Gastrocnemius medialis (tissue), 4 donors: ENCODE measurements at regions not wholly inside any gene's neighbourhood (a gene's known extent, or its start where the extent isn't known, plus 50 kb on each side); places are given as distances from the start of the nearest gene placed in this dataset.

Source experiments
- ATAC-seq, 2 donors: fragments of 150-250 bp; one replicate each; pipeline ENCODE4 v1.9.1; 2016
- DNase-seq, 2 donors: peaks; one replicate each; pipeline ENCODE4 v3.0.0-alpha.2; 2019
- H3K27ac ChIP-seq, 4 donors: fragments of 200-600 bp; sonication (generic); 1 replicate in 1 of 4; 2 replicates in 3 of 4; pipeline ENCODE4 v1.5.1; 2016 to 2018; ENCODE audit warnings: mild to moderate bottlenecking in 2 of 4, moderate library complexity in 1 of 4
- H3K27me3 ChIP-seq, 3 donors: fragments of 200-600 bp; sonication (generic) in 2 of 3; 1 replicate in 1 of 3; 2 replicates in 2 of 3; pipeline versions ENCODE4 v1.5.1 to v1.6.0; 2016 to 2019; ENCODE audit warnings: mild to moderate bottlenecking in 1 of 3, moderate library complexity in 1 of 3
- H3K36me3 ChIP-seq, 2 donors: fragments of 200-600 bp; sonication (generic) in 1 of 2; one replicate each; pipeline ENCODE4 v1.5.1; 2017 to 2018
- H3K4me1 ChIP-seq, 2 donors: fragments of 200-600 bp; sonication (generic) in 1 of 2; one replicate each; pipeline ENCODE4 v1.5.1; 2016 to 2017; ENCODE audit warnings: mild to moderate bottlenecking in 2 of 2
- H3K4me3 ChIP-seq, 4 donors: fragments of 200-600 bp; sonication (generic) in 3 of 4; 1 replicate in 1 of 4; 2 replicates in 3 of 4; pipeline ENCODE4 v1.5.1; 2016 to 2019; ENCODE audit warnings: mild to moderate bottlenecking in 2 of 4
- H3K9me3 ChIP-seq, 3 donors: fragments of 200-600 bp; sonication (generic) in 2 of 3; 1 replicate in 1 of 3; 2 replicates in 2 of 3; pipeline ENCODE4 v1.5.1; 2016 to 2019
- CTCF ChIP-seq, 5 experiments: fragments of 450-650 bp in 3 of 5; fragments of 200-600 bp in 2 of 5; sonication (generic) in 2 of 5; IDR thresholded peaks in 4 of 5; conservative IDR thresholded peaks in 1 of 5; 1 replicate in 4 of 5; 2 replicates in 1 of 5; pipeline ENCODE4 v1.5.1; 2016 to 2019; ENCODE audit warnings: antibody characterized with exemption in 5 of 5, mild to moderate bottlenecking in 3 of 5, moderate library complexity in 3 of 5
- POLR2A ChIP-seq, 2 donors: fragments of 450-650 bp; IDR thresholded peaks; one replicate each; pipeline ENCODE4 v1.6.1; 2017; ENCODE audit warnings: antibody characterized with exemption in 2 of 2, mild to moderate bottlenecking in 2 of 2, moderate library complexity in 2 of 2
- in situ Hi-C, 4 donors: fragments of 200-750 bp; cut with MboI; loops; one replicate each; pipeline versions ENCODE4 v1.15.0 to v1.8.0; 2017; ENCODE audit warnings: low sequenced_read_pairs in 4 of 4
- intact Hi-C: fragments of 100-400 bp; cut with DNase I; formaldehyde crosslinking; loops from one replicate; pipeline ENCODE4 v1.15.1; 2023; ENCODE audit warnings: low total_unique reads

GRCh38 chr18:28905509-28905908 lies 728.6 kb upstream of the CDH2 start:
- in situ Hi-C loops (no loop called here), intact Hi-C loops (no loop called here)
- ATAC-seq (no peak), DNase-seq (no peak)
- no peak overlapping the region for H3K27ac ChIP-seq
- H3K36me3 ChIP-seq: no peaks in the 10 kb centered on the region
- TF ChIP-seq POLR2A (IDR thresholded peaks at IDR 0.05) (no peak), CTCF (IDR thresholded peaks at IDR 0.05 in 4 of 5, conservative IDR thresholded peaks at IDR 0.05 in 1 of 5) (no peak)
- H3K27me3 ChIP-seq: no peaks in the 10 kb centered on the region
- no peaks in the 10 kb centered on the region for H3K9me3 ChIP-seq
- no peak overlapping the region for H3K4me3 ChIP-seq
- H3K4me1 ChIP-seq: no peaks in the 10 kb centered on the region

DNA sequence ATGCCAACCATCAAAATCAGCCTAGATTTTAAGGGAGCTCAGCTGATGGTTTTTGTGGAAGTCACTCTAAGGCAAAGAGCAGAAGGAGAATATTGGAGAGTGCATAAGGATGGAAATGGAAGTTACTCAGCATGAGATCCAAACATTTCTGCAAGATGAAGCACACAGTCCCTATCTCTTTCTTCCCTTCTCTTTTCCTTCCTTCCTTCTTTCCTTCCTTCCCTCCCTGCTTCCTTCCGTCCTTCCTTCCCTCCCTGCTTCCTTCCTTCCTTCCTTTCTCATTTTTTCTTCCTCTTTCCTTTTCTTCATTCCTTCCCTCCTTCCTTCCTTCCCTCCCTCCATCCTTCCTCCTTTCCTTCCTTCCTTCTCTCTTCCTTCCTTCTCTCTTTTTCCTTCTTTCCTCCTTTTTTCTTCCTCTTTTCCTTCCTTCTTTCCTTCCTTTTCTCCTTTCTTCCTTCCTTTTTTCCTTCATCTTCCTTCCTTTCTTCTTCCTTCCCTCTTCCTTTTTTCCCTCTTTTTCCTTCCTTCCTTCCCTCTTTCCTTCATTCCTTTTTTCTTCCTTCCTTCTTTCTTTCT lies 727.9 kb upstream of the CDH2 start:
- no peak for DNase-seq
- Histone ChIP-seq H3K27ac (no peak overlapping the region), H3K36me3 (no peaks in the 10 kb centered on the region), H3K27me3 (no peaks in the 10 kb centered on the region), H3K4me3 (no peak overlapping the region), H3K4me1 (no peaks in the 10 kb centered on the region), H3K9me3 (no peaks in the 10 kb centered on the region)
- TF ChIP-seq CTCF (IDR thresholded peaks at IDR 0.05 in 4 of 5, conservative IDR thresholded peaks at IDR 0.05 in 1 of 5) (no peak), POLR2A (IDR thresholded peaks at IDR 0.05) (no peak)
- no peak for ATAC-seq
- in situ Hi-C loops: no loop called here
- intact Hi-C loops: no loop called here

- intact Hi-C loops: no loop called here
- ATAC-seq (no peak), DNase-seq (no peak)
- no peaks in the 10 kb centered on the region for H3K9me3 ChIP-seq
- no peaks in the 10 kb centered on the region for H3K27me3 ChIP-seq
- H3K4me1 ChIP-seq: no peaks in the 10 kb centered on the region
- in situ Hi-C loops: no loop called here
- no peaks in the 10 kb centered on the region for H3K36me3 ChIP-seq
- no peak for TF ChIP-seq POLR2A (IDR thresholded peaks at IDR 0.05)
- H3K27ac ChIP-seq: no peak overlapping the region
- no peak overlapping the region for H3K4me3 ChIP-seq
Measured at GRCh38 chr18:28903306-28903705, 726.4 kb upstream of the CDH2 start.

DNA sequence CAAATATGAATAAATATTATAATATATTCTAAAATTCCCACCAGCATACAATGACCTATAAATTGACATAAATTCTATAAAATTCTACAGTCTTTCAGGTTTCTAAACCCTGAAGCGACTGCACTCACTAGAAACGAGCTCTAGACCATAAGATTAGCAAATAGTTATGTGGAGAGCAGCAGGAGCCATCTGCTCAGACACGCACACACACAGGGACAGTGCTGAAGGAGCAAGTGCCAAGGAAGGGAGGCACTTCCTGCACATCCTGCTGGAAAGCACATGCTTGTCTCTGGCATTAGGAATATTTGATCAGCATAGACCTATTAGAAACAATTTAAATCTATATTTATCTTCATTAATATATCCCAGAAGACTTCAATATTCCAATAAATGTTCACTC lies 713.9 kb upstream of the CDH2 start:
- Histone ChIP-seq H3K4me3 (no peak overlapping the region), H3K27me3 (no peaks in the 10 kb centered on the region), H3K9me3 (no peaks in the 10 kb centered on the region), H3K36me3 (no peaks in the 10 kb centered on the region), H3K27ac (no peak overlapping the region), H3K4me1 (no peaks in the 10 kb centered on the region)
- intact Hi-C loops (no loop called here), in situ Hi-C loops (no loop called here)
- no peak for DNase-seq
- ATAC-seq: no peak
- TF ChIP-seq CTCF (IDR thresholded peaks at IDR 0.05 in 4 of 5, conservative IDR thresholded peaks at IDR 0.05 in 1 of 5) (no peak), POLR2A (IDR thresholded peaks at IDR 0.05) (no peak)

DNA sequence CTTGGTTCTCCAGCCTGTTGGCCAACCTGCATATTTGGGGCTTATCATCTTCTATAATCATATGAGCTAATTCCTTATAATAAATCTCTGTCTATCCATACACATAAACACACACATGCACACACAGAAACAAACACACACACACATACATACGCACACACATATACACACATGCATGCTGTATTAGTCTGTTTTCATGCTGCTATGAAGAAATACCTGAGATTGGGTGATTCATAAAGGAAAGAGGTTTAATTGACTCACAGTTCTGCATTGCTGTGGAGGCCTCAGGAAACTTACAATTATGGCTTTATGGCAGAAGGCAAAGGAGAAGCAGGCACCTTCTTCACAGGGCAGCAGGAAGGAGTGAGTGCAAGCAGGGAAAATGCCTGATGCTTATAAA lies 707.4 kb upstream of the CDH2 start:
- no peaks in the 10 kb centered on the region for H3K9me3 ChIP-seq
- intact Hi-C loops: no loop called here

More for the DNA sequence above, 707.4 kb upstream of the CDH2 start:
- no peaks in the 10 kb centered on the region for H3K27me3 ChIP-seq
- no peak for TF ChIP-seq POLR2A (IDR thresholded peaks at IDR 0.05)
- TF ChIP-seq CTCF (IDR thresholded peaks at IDR 0.05 in 4 of 5, conservative IDR thresholded peaks at IDR 0.05 in 1 of 5): no peak
- in situ Hi-C loops: no loop called here
- H3K4me3 ChIP-seq: no peak overlapping the region
- H3K4me1 ChIP-seq: no peaks in the 10 kb centered on the region
- ATAC-seq: no peak
- no peak overlapping the region for H3K27ac ChIP-seq
- no peak for DNase-seq
- no peaks in the 10 kb centered on the region for H3K36me3 ChIP-seq
